ENCODE measurements at regions not wholly inside any gene's neighbourhood (a gene's known extent, or its start where the extent isn't known, plus 50 kb on each side); places are given as distances from the start of the nearest gene placed in this dataset.

DNA sequence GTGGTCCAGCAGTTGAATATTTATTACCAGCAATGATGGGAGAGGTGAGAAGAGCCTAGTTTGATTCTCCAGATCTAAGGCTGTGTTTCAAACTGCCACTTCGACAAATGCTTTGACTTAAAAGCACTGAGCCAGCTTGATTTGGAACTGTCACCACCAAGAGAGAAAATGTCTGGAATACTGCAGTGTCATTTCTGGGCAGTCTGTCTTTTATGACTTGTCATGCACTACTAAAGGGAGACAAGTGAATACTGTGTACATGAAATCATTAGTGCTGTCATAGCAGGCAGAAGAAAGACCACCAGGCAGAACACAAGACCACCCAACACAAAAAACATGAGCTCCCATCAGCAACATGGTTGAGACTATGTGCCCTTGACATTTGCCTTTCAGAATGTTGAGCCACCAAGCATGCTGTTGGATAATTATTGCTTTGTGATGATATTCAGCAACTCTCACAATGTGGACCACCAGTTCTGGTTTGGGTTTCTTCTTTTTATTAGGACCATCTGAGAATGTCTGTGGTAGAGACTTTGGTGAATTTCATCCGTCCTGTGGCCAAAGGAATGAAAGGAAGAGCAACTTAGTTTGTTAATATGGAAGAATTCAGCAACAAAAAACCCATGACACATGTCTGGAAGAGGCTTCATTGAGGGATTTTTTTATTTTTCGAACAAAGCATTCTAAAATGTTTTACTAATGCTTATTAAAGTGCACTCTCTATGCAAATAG lies 125.8 kb downstream of the NTMT2 start:
- no peak for DNase-seq (ENCODE audit: low spot score)

GRCh38 chr1:170273291-170274130 lies 127.8 kb downstream of the NTMT2 start:
- DNase-seq (ENCODE audit: low spot score) = no peak

- no peak for DNase-seq (ENCODE audit: low spot score)
Observed at GRCh38 chr1:170274131-170274501, 128.4 kb downstream of the NTMT2 start.

- no peak for DNase-seq (ENCODE audit: low spot score)
Observed at GRCh38 chr1:170277985-170278384, 132.2 kb downstream of the NTMT2 start.

- DNase-seq (ENCODE audit: low spot score) = no peak
Observed at GRCh38 chr1:170284016-170284415, 138.3 kb downstream of the NTMT2 start.

GRCh38 chr1:170284512-170284911 lies 138.8 kb downstream of the NTMT2 start:
- peak; percentile 4 for DNase-seq (ENCODE audit: low spot score)

- DNase-seq (ENCODE audit: low spot score) = no peak
Observed at GRCh38 chr1:170284951-170285350, 139.2 kb downstream of the NTMT2 start.

- DNase-seq (ENCODE audit: low spot score) = no peak
Observed at GRCh38 chr1:170288155-170288554, 142.4 kb downstream of the NTMT2 start.

- no peak for DNase-seq (ENCODE audit: low spot score)
Observed at GRCh38 chr1:170290276-170290675, 144.5 kb downstream of the NTMT2 start.

DNA sequence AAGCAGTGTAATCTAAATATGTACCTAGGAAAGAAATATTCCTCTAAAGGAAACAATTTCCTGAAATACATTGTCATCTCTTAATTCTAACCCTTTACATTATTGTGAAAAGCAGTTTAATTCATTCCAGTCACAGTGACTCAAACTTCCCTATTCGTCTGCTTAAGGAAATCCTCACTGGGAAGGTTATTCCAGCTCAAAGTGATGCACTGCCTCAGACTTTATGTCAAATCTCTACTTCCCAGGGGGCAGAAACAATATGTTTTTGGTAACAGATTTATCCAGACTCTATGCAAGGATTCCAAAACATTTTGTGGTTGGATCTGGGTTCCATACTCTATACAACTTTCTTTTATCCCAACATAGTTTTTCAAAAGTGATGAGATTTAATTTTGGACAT lies 145.2 kb downstream of the NTMT2 start:
- no peak for DNase-seq (ENCODE audit: low spot score)

DNA sequence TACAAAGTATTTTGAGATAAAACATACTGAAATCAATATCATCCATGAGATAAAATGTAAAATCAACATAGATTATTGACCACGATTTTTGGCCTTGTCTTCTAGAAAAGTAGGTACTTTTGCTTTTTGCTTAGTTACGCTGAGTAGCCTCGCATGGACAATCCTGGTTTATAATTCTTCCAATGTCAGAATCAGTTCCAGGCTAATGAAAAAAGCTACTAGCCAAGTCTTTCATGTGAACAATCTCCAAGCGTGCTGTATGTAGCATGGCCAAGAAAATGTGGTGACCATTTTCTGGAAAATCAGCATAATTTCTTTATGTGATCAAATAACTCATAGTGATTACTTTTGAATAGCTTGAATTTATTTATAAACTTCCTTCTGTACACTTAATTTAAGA lies 145.8 kb downstream of the NTMT2 start:
- DNase-seq (ENCODE audit: low spot score) = no peak

- no peak for DNase-seq (ENCODE audit: low spot score)
Observed at GRCh38 chr1:170296211-170296610, 150.5 kb downstream of the NTMT2 start.

- DNase-seq (ENCODE audit: low spot score) = no peak
Observed at GRCh38 chr1:170296642-170297041, 150.9 kb downstream of the NTMT2 start.

- DNase-seq (ENCODE audit: low spot score) = no peak
Observed at GRCh38 chr1:170301596-170301995, 155.8 kb downstream of the NTMT2 start.

- DNase-seq (ENCODE audit: low spot score) = no peak
Observed at GRCh38 chr1:170303034-170303433, 157.3 kb downstream of the NTMT2 start.

GRCh38 chr1:170305777-170306512 lies 160.2 kb downstream of the NTMT2 start:
- no peak for DNase-seq (ENCODE audit: low spot score)

DNA sequence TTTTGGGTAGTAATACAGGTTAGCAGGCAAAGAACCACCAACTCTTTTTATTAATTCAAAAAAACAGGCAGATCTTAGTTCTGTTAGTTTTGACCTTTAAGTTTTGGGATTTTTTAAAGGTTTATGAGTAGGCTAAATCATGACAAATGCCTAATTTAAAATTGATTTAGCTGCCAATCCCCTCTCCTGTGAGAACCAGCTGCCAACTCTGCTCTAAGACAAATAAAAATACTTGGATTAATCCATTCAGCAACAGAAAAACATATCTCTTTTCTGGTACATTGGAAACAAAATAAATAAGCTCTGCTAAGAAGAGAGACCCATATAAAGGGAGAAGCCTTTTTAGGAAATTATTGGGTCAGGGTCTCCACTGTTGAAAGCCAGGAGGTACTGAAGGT lies 160.8 kb downstream of the NTMT2 start:
- DNase-seq (ENCODE audit: low spot score) = no peak

- DNase-seq (ENCODE audit: low spot score) = no peak
Observed at GRCh38 chr1:170306948-170307347, 161.2 kb downstream of the NTMT2 start.

GRCh38 chr1:170307426-170307825 lies 161.7 kb downstream of the NTMT2 start:
- no peak for DNase-seq (ENCODE audit: low spot score)

DNA sequence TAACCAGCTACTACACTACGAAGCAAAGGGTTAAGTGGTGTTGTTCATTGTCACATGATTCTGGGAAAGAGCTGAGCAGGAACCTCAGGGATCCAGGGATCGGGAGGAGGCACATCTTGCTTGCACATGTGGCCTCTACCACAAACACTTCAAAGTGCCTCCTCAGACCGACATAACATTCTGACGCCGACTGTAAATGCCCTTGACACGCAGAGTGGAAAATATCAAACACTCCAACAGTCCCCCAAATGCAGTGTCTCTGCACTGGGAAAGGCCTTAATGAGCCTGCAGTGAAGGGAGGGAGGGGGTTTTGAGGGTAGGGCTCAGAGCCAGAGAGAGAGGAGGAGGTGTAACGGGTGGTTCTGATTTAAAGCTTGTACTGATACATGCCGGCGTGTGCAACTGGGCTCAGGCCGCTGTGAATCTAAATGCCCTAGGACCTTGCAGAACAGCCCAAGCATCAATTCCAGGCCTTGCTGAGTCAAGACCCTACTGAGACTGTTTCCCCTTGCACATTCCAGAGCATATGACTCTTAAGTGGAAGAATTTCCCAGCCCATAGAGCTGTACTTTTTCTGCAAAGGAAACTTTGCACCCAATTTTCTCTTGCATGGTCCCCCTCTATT lies 163.7 kb downstream of the NTMT2 start:
- DNase-seq (ENCODE audit: low spot score) = no peak

- DNase-seq (ENCODE audit: low spot score) = no peak
Observed at GRCh38 chr1:170310014-170310405, 164.3 kb downstream of the NTMT2 start.

- DNase-seq (ENCODE audit: low spot score) = no peak
Observed at GRCh38 chr1:170310951-170311350, 165.2 kb downstream of the NTMT2 start.
